SU-DHL-6 (cell line): ENCODE measurements at regions not wholly inside any gene's neighbourhood (a gene's known extent, or its start where the extent isn't known, plus 50 kb on each side); places are given as distances from the start of the nearest gene placed in this dataset.

Experiments used
- H2AFZ ChIP-seq: fragments of 200-600 bp; sonication (generic); 2 replicates; pipeline ENCODE4 v1.6.1; 2014; ENCODE audit warnings: low read depth, mild to moderate bottlenecking, moderate library complexity, mixed read lengths, antibody characterized with exemption, low read length; ENCODE audit not compliant: severe bottlenecking
- H3F3A ChIP-seq: fragments of 200-600 bp; shearing (Covaris generic); 2 replicates; pipeline ENCODE4 v1.6.0; 2016; ENCODE audit warnings: antibody characterized with exemption, mild to moderate bottlenecking; ENCODE audit not compliant: insufficient read depth
- H3K27ac ChIP-seq: fragments of 200-600 bp; sonication (generic); 2 replicates; pipeline ENCODE4 v1.5.1; 2016; ENCODE audit warnings: low read depth, mild to moderate bottlenecking, low read length, moderate library complexity, mixed read lengths
- H3K27me3 ChIP-seq: fragments of 200-600 bp; sonication (generic), shearing (Covaris generic); 2 replicates; pipeline ENCODE4 v1.6.0; 2014; ENCODE audit warnings: mild to moderate bottlenecking, low read length
- H3K36me3 ChIP-seq: fragments of 200-600 bp; sonication (generic); 2 replicates; pipeline ENCODE4 v1.6.1; 2014; ENCODE audit warnings: mild to moderate bottlenecking, low read length, mixed read lengths
- H3K4me2 ChIP-seq: fragments of 300-600, 200-600 bp; shearing (Covaris generic), sonication (generic); 2 replicates; pipeline ENCODE4 v1.6.0; 2014; ENCODE audit warnings: low read length, low read depth, mild to moderate bottlenecking; ENCODE audit not compliant: poor library complexity, severe bottlenecking
- H3K4me3 ChIP-seq: fragments of 200-600 bp; sonication (generic); 2 replicates; pipeline ENCODE4 v1.5.1; 2014; ENCODE audit warnings: antibody characterized with exemption, low read length, mild to moderate bottlenecking, mixed read lengths; ENCODE audit not compliant: insufficient read depth, poor library complexity, severe bottlenecking
- H3K79me2 ChIP-seq: fragments of 200-600 bp; sonication (generic); 2 replicates; pipeline ENCODE4 v1.6.1; 2014; ENCODE audit warnings: mild to moderate bottlenecking, low read length, moderate library complexity; ENCODE audit not compliant: insufficient read depth
- H3K9ac ChIP-seq: fragments of 200-600 bp; sonication (generic); 2 replicates; pipeline ENCODE4 v1.7.0; 2014; ENCODE audit warnings: mild to moderate bottlenecking, low read length
- H3K9me2 ChIP-seq: fragments of 200-600 bp; sonication (generic); replicated peaks from 2 replicates; pipeline ENCODE4 v1.6.1; 2014; ENCODE audit warnings: low read length; ENCODE audit not compliant: insufficient read depth
- H3K9me3 ChIP-seq: fragments of 200-600 bp; sonication (generic); 2 replicates; pipeline ENCODE4 v1.6.1; 2014; ENCODE audit warnings: low read length, mixed read lengths; ENCODE audit not compliant: insufficient read depth
- H4K20me1 ChIP-seq: fragments of 200-600 bp; sonication (generic); 2 replicates; pipeline ENCODE4 v1.6.1; 2014; ENCODE audit warnings: low read depth, mild to moderate bottlenecking, antibody characterized with exemption, low read length, moderate library complexity, mixed read lengths
- EZH2phosphoT487 ChIP-seq: fragments of 200-600 bp; sonication (generic), shearing (Covaris generic); conservative IDR thresholded peaks from 2 replicates; pipeline ENCODE4 v1.6.1; 2018; ENCODE audit warnings: mild to moderate bottlenecking, antibody characterized with exemption, low read length, moderate library complexity, mixed read lengths
- TF ChIP-seq, protein P1 (sequence below): fragments of 200-600 bp; sonication (generic); IDR thresholded peaks from one replicate; pipeline ENCODE4 v1.5.1; 2017; ENCODE audit warnings: antibody characterized with exemption, mild to moderate bottlenecking, low read length, moderate library complexity; ENCODE audit not compliant: insufficient read depth, poor library complexity, severe bottlenecking

DNA sequence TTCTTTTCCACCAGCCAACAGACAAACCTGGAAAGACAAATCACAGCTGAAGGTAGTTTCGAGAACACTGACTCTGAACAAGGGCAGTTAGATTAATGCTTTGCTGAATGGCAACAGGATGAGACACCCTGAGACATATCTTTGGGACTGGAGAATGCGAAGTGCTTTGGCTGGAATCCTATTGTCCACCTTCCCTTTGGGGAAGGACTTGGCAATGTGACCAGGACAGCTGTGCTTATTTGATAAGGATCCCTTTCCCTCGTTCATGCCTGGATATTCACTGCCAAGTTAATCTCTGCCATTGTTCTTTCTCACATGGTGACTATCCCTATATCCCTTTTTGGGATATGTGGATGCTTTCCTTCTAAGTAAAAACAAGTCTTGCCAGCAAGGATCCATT is 537.1 kb upstream of the SEL1L start:
- H3K9ac ChIP-seq: no peak overlapping the region
- no peak overlapping the region for H3K27ac ChIP-seq
- no peaks in the 10 kb centered on the region for H3K36me3 ChIP-seq
- no peaks in the 10 kb centered on the region for H3F3A ChIP-seq
- no peak overlapping the region for H2AFZ ChIP-seq
- no peak for TF ChIP-seq EZH2phosphoT487
- TF ChIP-seq, protein P1, sequence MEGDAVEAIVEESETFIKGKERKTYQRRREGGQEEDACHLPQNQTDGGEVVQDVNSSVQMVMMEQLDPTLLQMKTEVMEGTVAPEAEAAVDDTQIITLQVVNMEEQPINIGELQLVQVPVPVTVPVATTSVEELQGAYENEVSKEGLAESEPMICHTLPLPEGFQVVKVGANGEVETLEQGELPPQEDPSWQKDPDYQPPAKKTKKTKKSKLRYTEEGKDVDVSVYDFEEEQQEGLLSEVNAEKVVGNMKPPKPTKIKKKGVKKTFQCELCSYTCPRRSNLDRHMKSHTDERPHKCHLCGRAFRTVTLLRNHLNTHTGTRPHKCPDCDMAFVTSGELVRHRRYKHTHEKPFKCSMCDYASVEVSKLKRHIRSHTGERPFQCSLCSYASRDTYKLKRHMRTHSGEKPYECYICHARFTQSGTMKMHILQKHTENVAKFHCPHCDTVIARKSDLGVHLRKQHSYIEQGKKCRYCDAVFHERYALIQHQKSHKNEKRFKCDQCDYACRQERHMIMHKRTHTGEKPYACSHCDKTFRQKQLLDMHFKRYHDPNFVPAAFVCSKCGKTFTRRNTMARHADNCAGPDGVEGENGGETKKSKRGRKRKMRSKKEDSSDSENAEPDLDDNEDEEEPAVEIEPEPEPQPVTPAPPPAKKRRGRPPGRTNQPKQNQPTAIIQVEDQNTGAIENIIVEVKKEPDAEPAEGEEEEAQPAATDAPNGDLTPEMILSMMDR: no peak
- H4K20me1 ChIP-seq: no peaks in the 10 kb centered on the region
- H3K79me2 ChIP-seq: no peaks in the 10 kb centered on the region
- H3K9me3 ChIP-seq: no peaks in the 10 kb centered on the region
- no peaks in the 10 kb centered on the region for H3K9me2 ChIP-seq
- no peaks in the 10 kb centered on the region for H3K27me3 ChIP-seq
- H3K4me2 ChIP-seq: no peak overlapping the region
- no peak overlapping the region for H3K4me3 ChIP-seq

DNA sequence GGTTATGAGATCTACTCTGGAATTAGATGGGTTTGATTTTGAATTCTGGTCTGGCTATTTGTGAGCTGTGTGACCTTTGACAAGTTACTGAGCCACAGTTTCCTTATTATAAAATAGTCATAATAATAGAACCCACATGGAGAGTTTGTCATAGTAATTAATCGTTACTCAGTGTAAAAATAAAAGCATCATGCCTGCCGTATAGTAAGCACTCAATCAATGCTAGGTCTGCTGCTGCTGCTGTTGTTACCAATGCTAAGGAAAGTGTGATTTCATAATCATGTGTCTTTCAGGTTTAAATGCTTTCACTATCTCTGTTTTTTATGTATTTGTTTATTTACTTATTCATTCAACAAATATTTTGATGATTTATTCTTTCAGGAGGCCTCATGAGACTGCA is 539.9 kb upstream of the SEL1L start:
- Histone ChIP-seq H3K4me2 (no peak overlapping the region), H3K9me2 (no peaks in the 10 kb centered on the region), H3K79me2 (no peaks in the 10 kb centered on the region), H3K4me3 (no peak overlapping the region), H3K27me3 (no peaks in the 10 kb centered on the region), H3K9me3 (no peaks in the 10 kb centered on the region), H3F3A (no peaks in the 10 kb centered on the region), H4K20me1 (no peaks in the 10 kb centered on the region), H3K36me3 (no peaks in the 10 kb centered on the region), H2AFZ (no peak overlapping the region), H3K9ac (no peak overlapping the region), H3K27ac (no peak overlapping the region)
- TF ChIP-seq EZH2phosphoT487: no peak
- TF ChIP-seq, protein P1: no peak

DNA sequence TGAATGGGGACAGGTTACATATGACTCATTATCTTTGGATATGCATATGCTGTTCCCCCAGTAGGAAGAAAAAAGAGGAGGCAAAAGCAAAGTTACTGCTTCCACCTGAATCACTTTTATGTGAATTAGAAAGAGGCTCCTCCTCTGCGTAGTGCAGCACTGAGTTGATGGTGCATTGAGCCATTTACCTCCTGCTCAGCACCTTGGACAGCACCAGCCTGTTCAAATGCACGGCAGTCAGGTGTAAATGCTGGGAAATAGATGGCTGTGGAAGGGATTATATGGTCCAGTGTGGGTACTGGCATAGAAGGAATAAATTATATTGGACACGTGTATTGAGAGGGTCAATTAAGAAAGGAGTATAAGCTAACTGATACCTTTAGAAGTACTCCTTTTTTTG is 541.9 kb upstream of the SEL1L start:
- TF ChIP-seq EZH2phosphoT487: no peak
- TF ChIP-seq, protein P1: no peak
- H3K9me3 ChIP-seq: no peaks in the 10 kb centered on the region
- H4K20me1 ChIP-seq: no peaks in the 10 kb centered on the region
- no peak overlapping the region for H2AFZ ChIP-seq
- H3F3A ChIP-seq: no peaks in the 10 kb centered on the region
- no peaks in the 10 kb centered on the region for H3K27me3 ChIP-seq
- H3K36me3 ChIP-seq: no peaks in the 10 kb centered on the region
- no peak overlapping the region for H3K27ac ChIP-seq
- H3K4me2 ChIP-seq: no peak overlapping the region
- no peak overlapping the region for H3K9ac ChIP-seq
- no peak overlapping the region for H3K4me3 ChIP-seq
- H3K9me2 ChIP-seq: no peaks in the 10 kb centered on the region
- no peaks in the 10 kb centered on the region for H3K79me2 ChIP-seq
